BLaER1 (cell line): ENCODE measurements at regions not wholly inside any gene's neighbourhood (a gene's known extent, or its start where the extent isn't known, plus 50 kb on each side); places are given as distances from the start of the nearest gene placed in this dataset.
A peak's percentile ranks its signal among the peaks of the same experiment; 100 is the strongest.

Experiments used
- H3K27ac ChIP-seq: shearing (Covaris generic); formaldehyde crosslinking; 2 replicates; pipeline ENCODE4 v1.8.1; 2022
- H3K27me3 ChIP-seq: shearing (Covaris generic); formaldehyde crosslinking; 2 replicates; pipeline ENCODE4 v1.8.1; 2022
- H3K36me3 ChIP-seq: shearing (Covaris generic); formaldehyde crosslinking; 2 replicates; pipeline ENCODE4 v1.8.1; 2022
- H3K4me1 ChIP-seq: shearing (Covaris generic); formaldehyde crosslinking; 2 replicates; pipeline ENCODE4 v1.8.1; 2022
- H3K4me2 ChIP-seq: shearing (Covaris generic); formaldehyde crosslinking; 2 replicates; pipeline ENCODE4 v1.8.1; 2022
- H3K4me3 ChIP-seq: shearing (Covaris generic); formaldehyde crosslinking; 2 replicates; pipeline ENCODE4 v1.8.1; 2022
- H3K9ac ChIP-seq: shearing (Covaris generic); formaldehyde crosslinking; 2 replicates; pipeline ENCODE4 v1.8.1; 2022
- H3K9me3 ChIP-seq: shearing (Covaris generic); formaldehyde crosslinking; 2 replicates; pipeline ENCODE4 v1.8.1; 2022
- H4K20me1 ChIP-seq: shearing (Covaris generic); formaldehyde crosslinking; 2 replicates; pipeline ENCODE4 v1.8.1; 2022
- Cebpa-rat ChIP-seq: shearing (Covaris generic); IDR thresholded peaks from 2 replicates; pipeline ENCODE4 v1.8.1; 2022

DNA sequence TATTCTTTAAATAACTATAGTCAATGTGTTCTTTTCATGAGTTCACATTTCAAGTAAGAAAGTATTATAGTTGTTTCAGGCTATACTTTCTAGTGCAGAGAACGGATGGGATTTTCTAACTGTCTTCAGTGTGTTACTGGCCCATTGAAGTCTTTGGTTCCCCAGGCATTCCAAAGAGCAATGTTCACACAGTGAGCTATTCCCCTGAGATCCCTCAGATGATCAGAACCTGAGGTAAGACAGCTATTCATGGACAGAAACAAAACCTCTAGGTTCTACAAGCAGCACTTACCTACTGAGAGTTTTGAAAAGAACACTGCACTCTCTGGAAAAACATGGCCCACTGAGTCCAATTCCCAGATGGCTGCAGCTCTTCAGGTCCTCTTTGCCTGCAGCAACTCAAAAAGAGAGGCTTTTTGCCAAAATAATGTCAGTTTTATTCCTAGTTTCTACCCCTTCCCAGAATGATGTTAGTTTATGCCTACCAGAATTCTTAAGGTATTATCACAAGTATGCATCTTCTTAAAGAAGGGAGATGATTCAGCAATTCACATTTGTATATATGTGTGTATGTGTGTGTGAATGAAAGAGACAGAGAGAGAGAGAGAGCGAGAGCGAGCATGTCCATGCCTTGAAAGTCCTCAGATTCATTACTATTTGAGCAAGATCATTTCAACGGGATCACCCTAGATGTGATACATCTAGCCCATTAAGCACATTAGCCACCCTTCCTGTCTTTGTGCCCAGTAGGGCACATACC, 146.1 kb downstream of the PDHA2 start:
- no peak for TF ChIP-seq Cebpa-rat
- no peaks in the 10 kb centered on the region for H3K36me3 ChIP-seq
- peaks cover 5% of the 10 kb centered on the region; the same call in 1 of the 2 replicates for H3K4me1 ChIP-seq
- no peak overlapping the region for H3K4me3 ChIP-seq
- no peak overlapping the region for H3K4me2 ChIP-seq
- no peak overlapping the region for H3K27ac ChIP-seq
- H3K9ac ChIP-seq: no peak overlapping the region
- H4K20me1 ChIP-seq: no peaks in the 10 kb centered on the region
- peaks cover 12% of the 10 kb centered on the region for H3K9me3 ChIP-seq
- H3K27me3 ChIP-seq: no peaks in the 10 kb centered on the region

DNA sequence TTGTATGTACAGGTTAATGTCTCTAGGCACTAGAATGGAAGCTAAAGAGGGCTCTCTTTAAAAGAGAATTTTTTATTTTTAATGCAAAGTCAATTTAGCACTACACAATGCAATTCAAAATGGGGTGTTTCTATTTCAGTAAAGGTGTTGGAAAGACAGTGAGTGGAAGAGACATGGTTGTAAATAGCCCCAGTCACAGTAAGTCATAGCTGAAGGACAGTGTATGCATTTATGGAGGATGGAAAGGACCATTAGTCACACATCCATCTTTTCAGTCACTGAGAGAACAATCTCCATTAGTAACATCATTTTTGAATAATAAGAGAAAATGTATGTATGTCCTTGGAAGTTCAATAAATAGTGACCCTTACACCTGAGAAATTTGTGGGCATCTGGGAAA, 148.0 kb downstream of the PDHA2 start:
- H3K27me3 ChIP-seq: no peaks in the 10 kb centered on the region
- H3K9ac ChIP-seq: no peak overlapping the region
- no peak overlapping the region for H3K4me3 ChIP-seq
- H4K20me1 ChIP-seq: no peaks in the 10 kb centered on the region
- H3K4me1 ChIP-seq: peaks cover 5% of the 10 kb centered on the region; the same call in 1 of the 2 replicates
- TF ChIP-seq Cebpa-rat: no peak
- no peaks in the 10 kb centered on the region for H3K9me3 ChIP-seq
- no peak overlapping the region for H3K4me2 ChIP-seq
- H3K36me3 ChIP-seq: no peaks in the 10 kb centered on the region
- H3K27ac ChIP-seq: no peak overlapping the region

DNA sequence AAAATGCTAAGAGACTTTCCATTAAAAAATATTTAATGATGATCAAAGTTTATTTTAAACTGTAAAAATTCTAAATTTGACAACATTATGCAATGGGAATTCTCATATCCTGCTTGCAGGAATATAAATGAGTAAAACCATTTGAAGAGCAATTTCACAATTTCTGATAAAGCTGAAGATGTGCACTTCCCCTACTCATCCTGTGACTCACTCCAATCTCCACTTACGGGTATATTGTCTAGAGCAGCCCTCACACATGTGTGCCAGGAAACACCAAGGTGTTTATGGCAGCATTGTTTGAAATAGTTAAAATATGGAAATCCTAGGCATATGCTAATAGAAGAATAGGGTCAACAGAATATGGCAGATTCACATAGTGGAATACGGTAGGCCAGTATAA, 158.4 kb downstream of the PDHA2 start:
- no peaks in the 10 kb centered on the region for H3K9me3 ChIP-seq
- no peak overlapping the region for H3K4me3 ChIP-seq
- no peaks in the 10 kb centered on the region for H3K36me3 ChIP-seq
- no peaks in the 10 kb centered on the region for H3K27me3 ChIP-seq
- no peak for TF ChIP-seq Cebpa-rat
- peaks cover 10% of the 10 kb centered on the region for H3K4me1 ChIP-seq
- no peaks in the 10 kb centered on the region for H4K20me1 ChIP-seq
- H3K27ac ChIP-seq: no peak overlapping the region
- no peak overlapping the region for H3K4me2 ChIP-seq
- no peak overlapping the region for H3K9ac ChIP-seq

DNA sequence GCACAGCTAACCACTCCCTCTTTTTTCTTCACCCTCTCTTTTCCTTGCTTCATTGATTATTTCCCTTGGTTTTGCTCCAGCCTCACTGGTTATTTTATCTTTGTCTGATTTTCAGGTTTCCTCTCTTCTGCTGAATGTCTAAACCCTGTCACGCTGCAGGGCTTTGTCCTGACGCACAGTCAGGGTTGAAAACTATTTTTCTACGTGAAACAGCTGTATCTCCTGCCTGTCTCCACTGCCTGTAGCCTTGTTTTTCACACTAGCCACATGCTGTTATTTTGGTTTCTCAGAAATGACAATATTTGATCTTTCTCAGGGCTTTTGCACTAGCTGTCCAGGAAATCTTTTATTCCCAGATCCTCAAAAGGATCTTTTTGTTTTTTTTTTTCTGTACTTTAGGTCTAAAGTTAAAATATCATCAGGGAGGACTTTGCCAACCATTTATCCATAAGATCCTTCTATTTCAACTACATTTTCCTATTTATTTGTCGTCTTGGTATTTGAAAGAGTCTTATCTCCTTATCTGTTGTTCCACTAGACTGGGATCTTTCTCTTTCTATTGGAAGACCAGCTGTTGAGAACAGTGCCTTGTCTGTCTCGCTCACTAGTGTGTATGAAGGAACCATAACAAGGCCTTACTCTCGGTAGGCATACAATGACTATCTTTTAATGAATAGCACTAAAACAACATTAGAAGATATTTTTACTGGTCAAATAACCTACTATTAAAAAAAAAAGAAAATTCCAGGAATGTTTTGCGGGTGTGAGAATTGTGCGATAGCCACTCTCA, 164.3 kb downstream of the PDHA2 start:
- Histone ChIP-seq H3K27me3 (no peaks in the 10 kb centered on the region), H3K4me2 (peak overlapping the region; percentile 3; the same call in 1 of the 2 replicates), H3K9me3 (no peaks in the 10 kb centered on the region), H3K36me3 (no peaks in the 10 kb centered on the region), H3K4me3 (no peak overlapping the region), H3K27ac (no peak overlapping the region), H3K4me1 (peaks cover 15% of the 10 kb centered on the region), H4K20me1 (no peaks in the 10 kb centered on the region), H3K9ac (no peak overlapping the region)
- no peak for TF ChIP-seq Cebpa-rat

DNA sequence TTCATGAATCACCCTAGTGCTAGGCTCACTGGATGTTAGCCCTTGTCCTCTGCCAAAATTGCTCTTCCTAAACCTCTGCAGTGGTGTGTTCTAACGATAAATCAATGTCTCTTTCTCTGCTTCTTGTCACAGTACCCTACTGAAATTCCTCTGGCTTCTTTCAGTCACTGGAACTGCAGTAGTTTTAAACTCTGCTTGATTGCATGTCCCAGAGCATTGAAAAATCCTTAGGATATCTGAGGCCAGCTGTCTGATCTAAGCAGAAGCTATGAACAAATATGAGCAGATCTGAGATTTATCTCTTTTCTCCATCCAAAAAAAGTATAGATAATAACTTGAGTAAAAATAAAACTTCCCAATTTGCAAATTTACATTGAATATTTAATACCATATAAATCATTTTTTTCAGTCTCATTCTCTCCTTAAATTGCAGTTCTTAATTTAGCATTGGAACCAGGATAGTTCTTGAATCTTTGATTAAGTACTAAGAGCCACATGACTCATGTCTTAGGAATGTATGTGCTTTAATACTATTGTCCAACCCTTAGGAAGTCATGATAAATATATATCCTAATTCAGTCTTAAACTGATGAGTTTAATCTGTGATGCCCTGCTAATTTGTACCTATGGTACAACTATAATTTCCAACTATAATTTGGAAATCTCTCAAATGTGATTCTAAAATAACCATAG, 169.7 kb downstream of the PDHA2 start:
- no peak overlapping the region for H3K4me3 ChIP-seq
- no peak overlapping the region for H3K9ac ChIP-seq
- H3K27ac ChIP-seq: no peak overlapping the region
- no peaks in the 10 kb centered on the region for H3K9me3 ChIP-seq
- H3K36me3 ChIP-seq: no peaks in the 10 kb centered on the region
- H4K20me1 ChIP-seq: no peaks in the 10 kb centered on the region
- no peak for TF ChIP-seq Cebpa-rat
- no peaks in the 10 kb centered on the region for H3K27me3 ChIP-seq
- no peaks in the 10 kb centered on the region for H3K4me1 ChIP-seq
- H3K4me2 ChIP-seq: no peak overlapping the region

DNA sequence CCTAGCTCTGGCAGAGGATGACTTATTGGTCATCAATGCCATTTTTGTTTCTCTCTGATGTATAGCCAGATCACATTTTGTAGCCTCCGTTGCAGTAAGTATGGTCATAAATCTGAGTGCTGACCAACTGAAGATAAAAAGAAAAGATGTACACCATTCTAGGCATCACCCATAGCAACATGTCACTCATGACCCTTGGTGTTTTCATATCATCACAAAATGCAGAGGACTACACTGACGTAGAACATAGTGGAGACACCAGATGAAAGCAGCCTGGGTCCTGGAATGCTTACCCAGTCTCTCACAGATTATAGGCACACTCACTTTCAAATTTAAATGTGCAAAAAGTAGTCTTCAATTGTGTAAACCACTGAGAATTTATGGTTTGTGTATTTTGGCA, 172.8 kb downstream of the PDHA2 start:
- no peak overlapping the region for H3K4me2 ChIP-seq
- H4K20me1 ChIP-seq: no peaks in the 10 kb centered on the region
- H3K36me3 ChIP-seq: no peaks in the 10 kb centered on the region
- H3K9me3 ChIP-seq: no peaks in the 10 kb centered on the region
- no peak for TF ChIP-seq Cebpa-rat
- no peak overlapping the region for H3K27ac ChIP-seq
- H3K4me1 ChIP-seq: no peaks in the 10 kb centered on the region
- no peak overlapping the region for H3K9ac ChIP-seq
- H3K4me3 ChIP-seq: no peak overlapping the region
- H3K27me3 ChIP-seq: no peaks in the 10 kb centered on the region

DNA sequence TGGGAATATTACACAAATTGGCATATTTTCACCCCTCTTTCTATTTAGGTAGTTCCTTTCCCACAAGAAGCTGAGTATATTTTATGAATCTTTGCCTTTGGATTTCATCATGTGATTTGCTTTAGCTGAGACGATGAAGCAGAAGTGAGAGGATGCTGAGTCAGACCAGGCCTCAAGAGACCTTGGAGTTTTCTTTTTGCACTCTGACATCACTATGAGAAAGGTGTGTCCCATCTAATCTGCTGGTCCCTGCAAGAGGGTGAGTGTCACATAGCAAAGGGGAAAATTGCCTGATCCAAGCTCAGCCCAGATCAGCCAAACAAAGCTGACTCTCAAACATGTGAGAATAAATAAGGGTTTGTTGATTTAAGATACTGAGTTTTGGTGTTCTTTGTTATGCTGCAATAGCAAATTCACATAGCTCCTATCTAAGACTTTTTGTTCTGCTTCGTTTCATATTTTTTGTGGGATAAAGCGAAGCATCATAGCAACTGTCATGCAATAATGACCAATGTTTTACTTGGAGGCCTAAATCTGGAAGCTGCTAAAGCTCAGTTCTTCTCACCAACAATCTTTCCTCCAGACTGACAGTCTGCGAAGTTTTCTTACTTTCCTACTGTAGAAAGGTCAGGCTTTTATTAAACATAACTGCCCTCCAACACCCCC, 176.9 kb downstream of the PDHA2 start:
- H4K20me1 ChIP-seq: no peaks in the 10 kb centered on the region
- TF ChIP-seq Cebpa-rat: no peak
- no peak overlapping the region for H3K9ac ChIP-seq
- H3K27me3 ChIP-seq: no peaks in the 10 kb centered on the region
- no peaks in the 10 kb centered on the region for H3K4me1 ChIP-seq
- H3K4me2 ChIP-seq: no peak overlapping the region
- H3K4me3 ChIP-seq: no peak overlapping the region
- no peaks in the 10 kb centered on the region for H3K36me3 ChIP-seq
- H3K9me3 ChIP-seq: no peaks in the 10 kb centered on the region
- no peak overlapping the region for H3K27ac ChIP-seq

DNA sequence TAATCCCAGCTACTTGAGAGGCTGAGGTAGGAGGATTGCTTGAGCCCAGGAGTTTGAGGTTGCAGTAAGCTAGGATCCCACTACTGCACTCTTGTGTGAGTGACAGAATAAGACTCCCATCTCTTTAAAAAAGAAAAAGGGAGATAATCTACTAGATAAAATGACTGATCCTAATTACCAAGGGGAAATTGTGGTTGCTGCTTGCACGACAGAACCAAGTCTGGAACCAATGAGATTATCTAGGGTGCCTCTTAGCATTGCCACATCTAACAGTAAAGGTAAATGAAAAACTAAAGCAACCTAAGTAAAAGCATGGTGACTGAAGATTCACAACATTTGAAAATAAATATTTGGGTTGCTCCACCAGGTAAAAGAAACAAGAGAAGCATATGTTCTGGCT, 185.1 kb downstream of the PDHA2 start:
- Histone ChIP-seq H3K4me1 (no peaks in the 10 kb centered on the region), H3K4me2 (no peak overlapping the region), H3K27ac (no peak overlapping the region), H3K9ac (no peak overlapping the region), H3K36me3 (no peaks in the 10 kb centered on the region), H3K27me3 (no peaks in the 10 kb centered on the region), H3K9me3 (no peaks in the 10 kb centered on the region), H3K4me3 (no peak overlapping the region), H4K20me1 (no peaks in the 10 kb centered on the region)
- TF ChIP-seq Cebpa-rat: no peak

DNA sequence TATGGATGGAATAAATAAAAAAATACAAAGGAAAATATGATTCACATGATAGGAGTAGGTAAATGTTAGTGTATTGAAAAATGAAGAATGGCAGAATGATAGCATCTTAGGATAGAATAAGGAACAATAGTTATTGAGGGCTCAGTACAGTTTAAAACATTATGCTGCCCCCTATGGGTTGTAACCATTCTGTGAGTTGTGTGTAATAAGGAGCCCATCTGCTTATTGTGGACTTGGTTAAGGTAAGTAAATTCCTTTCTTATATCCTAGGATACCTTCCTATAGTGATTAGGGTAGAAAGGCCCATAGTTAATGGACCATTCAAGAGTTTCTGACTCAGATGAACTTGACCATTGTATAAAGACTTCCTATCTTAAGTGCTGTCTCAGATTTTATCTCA, 195.8 kb downstream of the PDHA2 start:
- no peaks in the 10 kb centered on the region for H3K4me1 ChIP-seq

More for the DNA sequence above, 195.8 kb downstream of the PDHA2 start:
- Histone ChIP-seq H3K9me3 (no peaks in the 10 kb centered on the region), H3K9ac (no peak overlapping the region), H3K27ac (no peak overlapping the region), H3K4me3 (no peak overlapping the region), H3K27me3 (no peaks in the 10 kb centered on the region), H4K20me1 (no peaks in the 10 kb centered on the region), H3K36me3 (no peaks in the 10 kb centered on the region), H3K4me2 (no peak overlapping the region)
- TF ChIP-seq Cebpa-rat: no peak
